ENCODE measurements at regions not wholly inside any gene's neighbourhood (a gene's known extent, or its start where the extent isn't known, plus 50 kb on each side); places are given as distances from the start of the nearest gene placed in this dataset.
A peak's percentile ranks its signal among the peaks of the same experiment; 100 is the strongest.

- Histone ChIP-seq H4K91ac (ENCODE audit: low read depth, low read length) (no peak overlapping the region), H4K12ac (ENCODE audit: low read depth, low read length) (no peak overlapping the region), H3K4me2 (ENCODE audit: low read length) (peak overlapping the region; percentile 48), H3K79me1 (ENCODE audit: low read length) (peaks cover 4% of the 10 kb centered on the region), H3K23ac (ENCODE audit: low read length) (no peak overlapping the region), H2BK12ac (ENCODE audit: low read length) (no peak overlapping the region), H3K4ac (ENCODE audit: low read depth, low read length) (no peak overlapping the region), H3K18ac (ENCODE audit: low read length) (no peak overlapping the region), H3K9ac (ENCODE audit: low read length) (no peak overlapping the region), H3K9me3 (ENCODE audit: insufficient read depth, low read depth, low read length) (no peaks in the 10 kb centered on the region), H2AK5ac (ENCODE audit: low read length) (no peak overlapping the region), H3K4me1 (ENCODE audit: control insufficient read depth in 1 of 2, insufficient read depth in 2 of 2, low read length in 2 of 2) (no peaks in the 10 kb centered on the region), H3K79me2 (ENCODE audit: control insufficient read depth, insufficient read depth, low read length, poor library complexity) (peaks cover 2% of the 10 kb centered on the region), H3K14ac (ENCODE audit: low read length) (no peak overlapping the region), H3K27me3 (ENCODE audit: insufficient read depth, low read length) (no peaks in the 10 kb centered on the region), H2BK120ac (ENCODE audit: insufficient read depth, low read length, poor library complexity) (no peak overlapping the region), H3K27ac (ENCODE audit: low read depth, low read length) (peak overlapping the region; percentile 34), H2BK5ac (ENCODE audit: low read depth, low read length, poor library complexity) (no peak overlapping the region), H3K4me3 (ENCODE audit: low read depth, low read length) (no peak overlapping the region), H4K8ac (ENCODE audit: low read depth, low read length) (no peak overlapping the region), H3K36me3 (ENCODE audit: control insufficient read depth in 1 of 2, insufficient read depth in 2 of 2, low read length in 2 of 2) (no peaks in the 10 kb centered on the region), H2AFZ (ENCODE audit: insufficient read depth, low read length, poor library complexity) (no peak overlapping the region)
- DNase-seq, result no peak
- WGBS (ENCODE audit: extremely low coverage, insufficient coverage, insufficient read length), result no CpG with 5 or more reads among the region's 2 CpGs
Measured at GRCh38 chrX:52261125-52261462, 76.4 kb downstream of the MAGED4 start.

GRCh38 chrX:52261463-52262194, 76.9 kb downstream of the MAGED4 start:
- Histone ChIP-seq H2BK5ac (ENCODE audit: low read depth, low read length, poor library complexity) (peak overlapping the region; percentile 84), H4K12ac (ENCODE audit: low read depth, low read length) (peak overlapping the region; percentile 4), H2AFZ (ENCODE audit: insufficient read depth, low read length, poor library complexity) (peak overlapping the region; percentile 63), H3K9me3 (ENCODE audit: insufficient read depth, low read depth, low read length) (no peaks in the 10 kb centered on the region), H3K27me3 (ENCODE audit: insufficient read depth, low read length) (no peaks in the 10 kb centered on the region), H3K27ac (ENCODE audit: low read depth, low read length) (peak overlapping the region; percentile 90), H3K18ac (ENCODE audit: low read length) (no peak overlapping the region), H2BK12ac (ENCODE audit: low read length) (no peak overlapping the region), H4K8ac (ENCODE audit: low read depth, low read length) (peak overlapping the region; percentile 58), H3K4ac (ENCODE audit: low read depth, low read length) (no peak overlapping the region), H3K4me3 (ENCODE audit: low read depth, low read length) (peak overlapping the region; percentile 77), H2AK5ac (ENCODE audit: low read length) (no peak overlapping the region), H3K23ac (ENCODE audit: low read length) (no peak overlapping the region), H4K91ac (ENCODE audit: low read depth, low read length) (peak overlapping the region; percentile 69), H3K4me2 (ENCODE audit: low read length) (peak overlapping the region; percentile 86), H3K36me3 (ENCODE audit: control insufficient read depth in 1 of 2, insufficient read depth in 2 of 2, low read length in 2 of 2) (no peaks in the 10 kb centered on the region), H3K79me1 (ENCODE audit: low read length) (peaks cover 4% of the 10 kb centered on the region), H3K9ac (ENCODE audit: low read length) (peak overlapping the region; percentile 89), H3K4me1 (ENCODE audit: control insufficient read depth in 1 of 2, insufficient read depth in 2 of 2, low read length in 2 of 2) (no peaks in the 10 kb centered on the region), H2BK120ac (ENCODE audit: insufficient read depth, low read length, poor library complexity) (no peak overlapping the region), H3K79me2 (ENCODE audit: control insufficient read depth, insufficient read depth, low read length, poor library complexity) (peaks cover 2% of the 10 kb centered on the region), H3K14ac (ENCODE audit: low read length) (peak overlapping the region; percentile 8)
- WGBS (ENCODE audit: extremely low coverage, insufficient coverage, insufficient read length), result no CpG with 5 or more reads among the region's 41 CpGs
- peak; percentile 82 to 90 for DNase-seq

- Histone ChIP-seq H3K9me3 (ENCODE audit: insufficient read depth, low read depth, low read length) (no peaks in the 10 kb centered on the region), H3K14ac (ENCODE audit: low read length) (peak overlapping the region; percentile 8), H3K18ac (ENCODE audit: low read length) (no peak overlapping the region), H2BK120ac (ENCODE audit: insufficient read depth, low read length, poor library complexity) (no peak overlapping the region), H3K4me1 (ENCODE audit: control insufficient read depth in 1 of 2, insufficient read depth in 2 of 2, low read length in 2 of 2) (no peaks in the 10 kb centered on the region), H4K12ac (ENCODE audit: low read depth, low read length) (peak overlapping the region; percentile 4), H3K23ac (ENCODE audit: low read length) (no peak overlapping the region), H3K27ac (ENCODE audit: low read depth, low read length) (peak overlapping the region; percentile 20), H3K4ac (ENCODE audit: low read depth, low read length) (no peak overlapping the region), H3K9ac (ENCODE audit: low read length) (peak overlapping the region; percentile 89), H2AK5ac (ENCODE audit: low read length) (no peak overlapping the region), H3K27me3 (ENCODE audit: insufficient read depth, low read length) (no peaks in the 10 kb centered on the region), H3K4me3 (ENCODE audit: low read depth, low read length) (peak overlapping the region; percentile 77), H3K79me2 (ENCODE audit: control insufficient read depth, insufficient read depth, low read length, poor library complexity) (peaks cover 2% of the 10 kb centered on the region), H2AFZ (ENCODE audit: insufficient read depth, low read length, poor library complexity) (peak overlapping the region; percentile 3), H3K4me2 (ENCODE audit: low read length) (peak overlapping the region; percentile 86), H2BK12ac (ENCODE audit: low read length) (no peak overlapping the region), H4K8ac (ENCODE audit: low read depth, low read length) (peak overlapping the region; percentile 58), H2BK5ac (ENCODE audit: low read depth, low read length, poor library complexity) (no peak overlapping the region), H3K79me1 (ENCODE audit: low read length) (peaks cover 4% of the 10 kb centered on the region), H4K91ac (ENCODE audit: low read depth, low read length) (peak overlapping the region; percentile 69), H3K36me3 (ENCODE audit: control insufficient read depth in 1 of 2, insufficient read depth in 2 of 2, low read length in 2 of 2) (no peaks in the 10 kb centered on the region)
- no peak for DNase-seq
- WGBS (ENCODE audit: extremely low coverage, insufficient coverage, insufficient read length), result no CpG with 5 or more reads among the region's 19 CpGs
Measured at GRCh38 chrX:52262195-52262546, 77.5 kb downstream of the MAGED4 start.

- Histone ChIP-seq H3K27me3 (ENCODE audit: insufficient read depth, low read length) (no peaks in the 10 kb centered on the region), H4K12ac (ENCODE audit: low read depth, low read length) (no peak overlapping the region), H3K79me2 (ENCODE audit: control insufficient read depth, insufficient read depth, low read length, poor library complexity) (peaks cover 2% of the 10 kb centered on the region), H3K4ac (ENCODE audit: low read depth, low read length) (no peak overlapping the region), H4K8ac (ENCODE audit: low read depth, low read length) (no peak overlapping the region), H4K91ac (ENCODE audit: low read depth, low read length) (no peak overlapping the region), H3K4me3 (ENCODE audit: low read depth, low read length) (no peak overlapping the region), H2BK5ac (ENCODE audit: low read depth, low read length, poor library complexity) (no peak overlapping the region), H2AK5ac (ENCODE audit: low read length) (no peak overlapping the region), H3K9me3 (ENCODE audit: insufficient read depth, low read depth, low read length) (no peaks in the 10 kb centered on the region), H3K14ac (ENCODE audit: low read length) (no peak overlapping the region), H2BK12ac (ENCODE audit: low read length) (no peak overlapping the region), H3K36me3 (ENCODE audit: control insufficient read depth in 1 of 2, insufficient read depth in 2 of 2, low read length in 2 of 2) (no peaks in the 10 kb centered on the region), H3K27ac (ENCODE audit: low read depth, low read length) (no peak overlapping the region), H3K9ac (ENCODE audit: low read length) (no peak overlapping the region), H3K4me1 (ENCODE audit: control insufficient read depth in 1 of 2, insufficient read depth in 2 of 2, low read length in 2 of 2) (no peaks in the 10 kb centered on the region), H2BK120ac (ENCODE audit: insufficient read depth, low read length, poor library complexity) (no peak overlapping the region), H2AFZ (ENCODE audit: insufficient read depth, low read length, poor library complexity) (no peak overlapping the region), H3K79me1 (ENCODE audit: low read length) (peaks cover 4% of the 10 kb centered on the region), H3K4me2 (ENCODE audit: low read length) (no peak overlapping the region), H3K18ac (ENCODE audit: low read length) (no peak overlapping the region), H3K23ac (ENCODE audit: low read length) (no peak overlapping the region)
- DNase-seq, result no peak
- no CpG with 5 or more reads among the region's 5 CpGs for WGBS (ENCODE audit: extremely low coverage, insufficient coverage, insufficient read length)
Measured at GRCh38 chrX:52263417-52263816, 78.7 kb downstream of the MAGED4 start.
